GM18858 (cell line): ENCODE measurements at regions not wholly inside any gene's neighbourhood (a gene's known extent, or its start where the extent isn't known, plus 50 kb on each side); places are given as distances from the start of the nearest gene placed in this dataset.
"Not testable (repeated sequence)": the region's sequence is repeated elsewhere in the genome, so short reads cannot be mapped to it uniquely, and the experiment has no call there.

ENCODE experiments used
- ATAC-seq: cut with Tn5 transposase; IDR thresholded peaks from one replicate; pipeline ENCODE4 v1.9.1; 2021; ENCODE audit not compliant: unreplicated experiment

DNA sequence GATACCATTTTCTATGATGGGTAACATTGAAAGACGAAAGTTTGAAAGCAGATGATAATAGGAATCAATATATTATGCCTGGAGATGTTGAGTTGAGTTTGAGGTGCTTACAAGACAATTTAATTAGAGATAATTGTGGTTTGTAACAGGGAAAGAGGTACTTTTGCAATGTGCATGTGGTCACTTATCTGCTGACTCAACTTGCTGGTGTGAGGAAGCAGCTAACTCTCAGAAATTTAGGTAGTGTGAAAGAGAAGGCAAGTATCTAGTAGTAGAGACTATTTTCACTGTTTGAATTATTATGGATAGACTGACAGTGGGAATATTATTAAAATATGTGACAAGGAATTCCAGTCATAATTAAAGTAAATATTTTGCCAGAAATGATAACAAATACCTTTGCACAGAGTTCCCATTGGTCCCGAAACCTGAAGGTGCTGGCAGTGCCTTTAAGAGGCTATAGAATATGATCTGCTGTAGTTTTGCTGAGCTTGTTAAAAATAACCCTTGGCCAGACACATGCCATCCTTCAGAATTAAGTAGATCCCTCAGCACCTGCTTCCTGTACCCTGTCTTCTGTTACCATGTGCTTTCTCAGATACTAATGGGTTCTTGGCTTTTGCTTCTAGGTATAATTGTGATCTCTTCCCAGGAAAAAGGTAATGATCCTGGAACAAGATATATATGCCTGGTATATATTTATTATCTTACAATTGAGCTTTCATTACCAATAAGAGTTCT, 315.9 kb downstream of the BCHE start:
- no peak for ATAC-seq

DNA sequence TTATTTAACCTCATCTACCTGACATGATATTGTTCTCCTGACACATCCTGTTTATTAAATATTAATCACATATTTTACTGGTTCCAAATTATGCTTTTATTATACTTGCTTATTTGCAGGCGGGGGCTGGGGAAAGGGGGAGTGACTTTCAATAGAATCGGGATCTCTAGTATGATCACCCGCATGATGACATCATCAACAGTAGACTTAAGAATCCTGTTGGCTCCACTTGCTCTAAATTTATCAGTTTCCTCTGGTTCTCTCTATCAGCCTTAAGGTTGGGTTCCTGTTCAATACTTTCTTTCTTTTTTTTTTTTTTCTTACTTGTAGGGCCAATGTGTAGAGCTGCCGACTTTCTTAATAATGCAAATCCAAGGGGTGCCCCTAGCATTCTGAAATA, 317.5 kb downstream of the BCHE start:
- ATAC-seq: no peak

DNA sequence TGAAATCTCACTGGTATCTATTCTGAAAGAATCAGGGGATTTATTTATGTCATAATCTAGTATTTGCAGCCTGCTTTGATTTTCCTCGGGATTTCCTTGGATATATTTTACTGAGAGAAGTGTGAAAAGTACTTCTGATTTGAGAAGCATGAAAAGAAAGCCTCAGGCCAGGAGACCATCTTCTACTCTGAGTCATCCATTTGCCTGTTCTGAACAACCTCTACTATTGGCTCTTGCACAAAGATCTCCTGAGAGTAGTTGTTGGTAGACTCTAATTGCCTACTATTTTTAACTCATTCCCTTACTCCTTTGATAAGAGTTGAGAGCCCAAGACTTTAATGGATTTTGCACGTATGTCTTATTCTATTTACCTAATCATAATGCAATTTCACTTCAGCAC, 318.9 kb downstream of the BCHE start:
- no peak for ATAC-seq

DNA sequence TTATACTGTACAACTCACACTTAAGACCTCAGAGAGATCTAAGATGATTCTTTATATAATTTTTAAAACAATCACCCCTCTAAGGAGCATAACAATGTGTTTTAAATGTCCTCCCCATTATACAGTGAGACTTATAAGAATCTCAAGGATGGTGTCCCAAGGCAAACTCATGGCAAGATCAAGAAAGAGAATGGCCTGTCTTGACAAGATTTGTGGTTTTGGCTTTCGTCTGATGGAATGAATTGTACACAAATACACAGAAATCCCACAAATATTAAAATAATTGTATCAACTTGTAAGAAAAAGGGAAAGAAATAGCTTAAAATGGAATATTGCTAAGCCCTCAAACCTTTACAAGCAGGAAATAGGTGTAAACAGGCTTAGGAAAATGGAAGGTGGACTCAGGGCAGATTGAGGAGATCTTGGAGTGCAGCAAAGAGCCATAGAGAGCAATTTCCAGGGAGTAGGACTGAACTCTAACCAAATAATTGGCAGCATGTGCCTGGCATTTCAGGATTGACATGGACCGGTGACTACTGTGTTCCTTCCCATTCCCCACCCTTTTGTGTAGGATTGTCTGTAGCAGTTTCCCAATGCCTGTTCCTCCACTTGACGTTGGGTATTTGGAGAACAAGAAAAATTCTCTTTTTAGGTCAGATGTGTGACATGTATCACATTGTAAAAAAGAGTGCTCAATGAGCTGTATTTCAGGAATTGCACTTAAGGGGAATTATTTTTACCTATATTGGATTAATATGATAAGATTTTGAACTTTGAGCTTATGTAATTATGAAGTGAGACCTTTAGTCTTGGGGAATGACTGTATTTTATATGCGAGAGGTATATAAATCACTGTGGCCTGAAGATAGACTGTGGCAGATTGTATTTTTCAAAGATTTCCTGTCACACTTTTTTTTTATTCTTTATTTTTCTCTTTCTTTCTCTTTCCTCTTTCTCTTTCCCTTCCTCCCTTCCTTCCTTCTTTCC, 317.8 kb upstream of the SLITRK3 start:
- ATAC-seq: no peak

DNA sequence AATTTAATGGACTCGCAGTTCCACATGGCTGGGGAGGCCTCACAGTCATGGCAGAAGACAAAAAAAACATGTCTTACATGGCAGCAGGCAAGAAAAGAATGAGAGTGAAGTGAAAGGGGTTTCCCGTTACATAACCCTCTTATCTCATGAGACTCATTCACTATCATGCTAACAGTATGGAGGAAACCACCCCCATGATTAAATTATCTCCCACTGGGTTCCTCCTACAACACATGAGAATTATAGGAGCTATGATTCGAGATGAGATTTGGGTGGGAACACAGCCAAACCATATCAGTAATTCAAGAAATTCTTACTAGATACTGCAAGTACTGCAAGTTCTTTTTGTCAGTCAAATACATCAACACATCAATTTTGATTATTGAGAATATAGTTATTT, 311.4 kb upstream of the SLITRK3 start:
- ATAC-seq: no peak

DNA sequence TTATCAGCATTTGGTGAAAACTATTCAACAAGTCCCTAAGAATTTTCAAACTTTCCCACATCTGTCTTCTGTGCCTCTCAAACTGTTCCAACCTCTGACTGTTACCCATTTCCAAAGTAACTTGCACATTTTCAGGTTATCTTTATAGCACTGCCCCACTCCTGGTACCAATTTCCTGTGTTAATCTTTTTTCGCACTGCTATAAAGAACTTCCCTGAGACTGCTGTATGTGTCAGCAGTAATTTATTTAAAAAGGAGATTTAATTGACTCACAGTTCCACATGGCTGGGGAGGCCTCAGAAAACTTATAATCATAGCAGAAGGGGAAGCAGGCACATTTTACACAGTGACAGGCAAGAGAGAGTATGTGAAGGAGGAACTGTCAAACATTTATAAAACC, 310.9 kb upstream of the SLITRK3 start:
- no peak for ATAC-seq

DNA sequence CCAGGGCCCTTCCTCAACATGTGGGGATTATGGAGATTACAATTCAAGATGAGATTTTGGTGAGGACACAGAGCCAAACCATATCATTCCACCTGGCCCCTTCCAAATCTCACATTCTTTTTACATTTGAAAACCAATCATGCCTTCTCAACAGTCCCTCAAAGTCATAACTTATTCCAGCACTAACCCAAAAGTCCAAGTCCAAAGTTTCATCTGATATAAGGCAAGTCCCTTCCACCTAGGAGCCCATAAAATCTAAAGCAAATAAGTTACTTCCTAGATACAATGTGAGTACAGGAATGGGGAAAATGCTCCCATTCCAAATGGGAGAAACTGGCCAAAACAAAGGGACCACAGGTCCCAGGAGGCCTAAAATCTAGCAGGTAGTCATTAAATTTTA, 309.5 kb upstream of the SLITRK3 start:
- no peak for ATAC-seq

DNA sequence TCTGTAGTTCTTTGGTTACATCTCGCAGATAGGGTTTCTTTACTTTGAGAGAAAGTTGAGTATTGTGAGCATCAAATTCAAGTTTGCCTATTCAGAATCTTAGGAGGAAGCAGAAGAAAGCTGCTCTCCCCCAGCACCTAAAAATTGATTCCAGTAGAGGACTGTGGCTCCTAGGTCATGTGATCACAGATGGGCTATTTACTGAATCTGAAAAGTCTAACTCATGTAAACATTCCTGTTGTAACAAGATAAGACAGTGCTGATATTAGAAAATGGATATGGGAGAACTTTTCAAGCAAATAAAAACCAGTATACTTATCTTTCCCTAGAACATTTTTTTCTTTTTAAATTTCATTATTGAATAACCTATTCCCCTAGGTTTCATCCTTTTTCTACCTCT, 308.4 kb upstream of the SLITRK3 start:
- ATAC-seq: no peak

DNA sequence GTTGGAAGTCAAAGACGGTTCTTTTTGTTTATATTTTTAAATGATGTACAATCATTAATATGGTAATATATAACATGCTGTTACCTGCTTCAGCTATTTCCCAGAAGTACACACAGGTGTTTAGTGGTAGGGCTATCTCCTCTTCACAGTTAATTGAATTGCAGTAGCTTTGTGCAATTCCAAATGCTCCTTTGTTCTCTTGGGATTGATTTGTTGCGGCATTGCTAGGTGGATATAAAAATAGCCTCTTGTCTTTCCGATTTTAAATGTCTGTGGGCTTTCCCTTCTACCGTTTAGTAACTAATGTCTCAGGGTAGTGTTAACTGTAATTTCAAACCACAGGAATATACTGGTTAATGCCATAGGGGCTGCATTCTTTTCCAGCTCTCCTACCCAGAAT, 307.6 kb upstream of the SLITRK3 start:
- ATAC-seq: no peak

DNA sequence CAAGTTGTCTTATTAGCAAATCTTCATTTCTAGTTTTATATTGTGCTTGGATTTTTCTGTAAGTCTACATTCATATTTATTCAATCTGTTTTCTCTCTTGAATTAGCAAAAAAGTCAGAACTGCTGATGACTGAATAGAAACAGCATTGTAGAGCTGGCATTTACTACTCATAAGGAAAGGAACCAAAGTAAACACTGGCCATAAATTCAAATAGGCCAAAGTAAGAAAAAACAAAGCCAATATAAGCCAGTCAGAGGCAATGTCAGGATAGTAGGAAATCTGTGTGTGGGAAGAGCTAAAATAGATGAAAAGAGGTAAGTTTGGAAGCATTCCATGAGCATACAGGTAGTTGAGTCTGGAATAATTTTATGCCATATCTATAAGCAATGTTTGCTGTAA, 307.2 kb upstream of the SLITRK3 start:
- no peak for ATAC-seq

DNA sequence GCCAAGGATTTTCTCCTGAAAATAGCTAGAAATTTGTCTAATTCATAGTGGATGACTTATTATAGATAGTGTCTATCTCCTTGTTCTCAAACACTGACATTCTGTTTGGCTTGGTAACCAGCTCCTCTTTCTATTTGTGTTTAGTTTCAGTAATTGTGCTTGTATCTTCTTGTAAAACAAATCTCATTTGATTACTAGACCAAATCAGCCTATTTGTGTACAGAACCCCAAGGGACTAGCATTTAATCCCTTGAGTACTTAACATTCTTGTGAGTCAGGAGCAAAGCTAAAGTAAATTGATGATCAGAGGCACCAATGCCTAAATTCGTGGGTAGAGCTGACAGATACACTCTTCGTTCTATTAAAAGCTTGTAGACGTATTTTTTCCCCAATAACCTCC, 306.5 kb upstream of the SLITRK3 start:
- no peak for ATAC-seq

DNA sequence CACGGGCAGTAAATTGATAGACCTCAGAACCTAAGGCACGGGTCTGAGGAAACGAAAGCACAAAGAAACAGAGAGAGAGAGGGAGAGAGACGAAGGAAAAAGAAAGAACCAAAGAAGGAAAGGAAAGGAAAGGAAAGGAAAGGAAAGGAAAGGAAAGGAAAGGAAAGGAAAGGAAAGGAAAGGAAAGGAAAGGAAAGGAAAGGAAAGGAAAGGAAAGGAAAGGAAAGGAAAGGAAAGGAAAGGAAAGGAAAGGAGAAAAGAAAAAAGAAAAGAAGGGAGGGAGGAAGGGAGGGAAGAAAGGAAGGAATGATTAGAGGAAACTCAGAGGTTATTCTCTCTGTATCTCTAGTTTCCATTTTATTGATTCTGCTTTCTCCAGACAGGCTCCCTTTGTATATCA, 302.6 kb upstream of the SLITRK3 start:
- not testable (repeated sequence) for ATAC-seq

DNA sequence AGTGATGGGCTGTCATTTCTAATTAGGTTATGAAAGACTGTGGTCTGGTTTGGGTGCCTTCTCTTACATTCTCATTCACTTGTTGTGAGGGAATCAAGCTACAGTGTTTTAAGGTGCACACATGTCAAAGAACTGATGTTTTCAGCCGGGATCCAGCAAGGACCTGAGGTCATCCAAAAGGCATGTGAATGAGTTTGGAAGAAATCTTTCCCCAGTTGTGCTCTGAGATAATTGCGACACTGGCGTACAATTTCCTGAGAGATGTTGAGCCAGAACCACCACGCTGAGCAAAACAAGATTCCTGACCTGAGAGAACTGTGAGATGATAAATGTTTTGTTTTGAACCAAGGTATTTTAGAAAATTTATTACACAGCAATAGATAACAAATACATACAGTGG, 295.3 kb upstream of the SLITRK3 start:
- ATAC-seq: no peak

DNA sequence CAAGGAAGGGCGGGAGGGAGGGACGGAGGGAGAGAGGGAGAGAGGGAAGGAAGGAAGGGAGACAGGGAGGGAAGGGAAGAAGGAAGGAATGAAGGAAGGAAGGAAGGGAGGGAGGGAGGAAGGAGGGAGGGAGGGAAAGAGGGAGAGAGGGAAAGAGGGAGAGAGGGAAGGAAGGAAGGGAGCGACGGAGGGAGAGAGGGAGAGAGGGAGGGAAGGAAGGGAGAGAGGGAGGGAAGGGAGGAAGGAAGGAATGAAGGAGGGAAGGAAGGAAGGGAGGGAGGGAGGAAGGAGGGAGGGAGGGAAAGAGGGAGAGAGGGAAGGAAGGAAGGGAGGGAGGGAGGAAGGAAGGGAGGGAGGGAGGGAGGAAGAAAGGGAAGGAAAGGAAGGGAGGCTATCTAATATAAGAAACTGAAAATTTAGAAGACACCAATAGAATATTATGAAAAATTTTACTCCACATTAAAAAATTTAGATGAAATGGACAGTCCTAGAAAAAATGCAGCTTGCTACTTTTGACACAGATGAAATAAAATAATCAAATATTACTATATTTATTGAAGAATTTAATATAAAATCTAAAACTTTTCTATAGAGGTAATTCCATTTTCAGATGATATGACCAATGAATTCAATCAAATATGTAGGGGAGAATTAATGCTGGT, 280.3 kb upstream of the SLITRK3 start:
- no peak for ATAC-seq

DNA sequence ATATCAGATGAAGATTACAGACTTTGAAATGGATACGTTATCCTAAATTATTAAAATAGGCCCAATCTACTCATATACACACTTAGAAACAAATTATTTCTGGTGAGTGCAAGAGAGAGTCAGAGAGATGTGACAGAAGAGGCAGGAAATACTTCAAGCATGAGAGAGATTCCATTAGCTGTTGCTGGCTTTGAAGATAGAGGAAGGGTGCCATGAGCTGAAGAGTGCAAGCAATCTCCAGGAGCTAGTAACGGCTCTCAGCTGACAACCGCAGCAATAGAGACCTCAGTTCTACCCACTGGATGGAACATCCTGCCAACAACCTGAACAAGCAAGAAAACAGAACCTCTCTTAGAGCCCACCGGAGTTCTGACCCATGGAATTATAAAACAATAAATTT, 270.7 kb upstream of the SLITRK3 start:
- ATAC-seq: no peak

DNA sequence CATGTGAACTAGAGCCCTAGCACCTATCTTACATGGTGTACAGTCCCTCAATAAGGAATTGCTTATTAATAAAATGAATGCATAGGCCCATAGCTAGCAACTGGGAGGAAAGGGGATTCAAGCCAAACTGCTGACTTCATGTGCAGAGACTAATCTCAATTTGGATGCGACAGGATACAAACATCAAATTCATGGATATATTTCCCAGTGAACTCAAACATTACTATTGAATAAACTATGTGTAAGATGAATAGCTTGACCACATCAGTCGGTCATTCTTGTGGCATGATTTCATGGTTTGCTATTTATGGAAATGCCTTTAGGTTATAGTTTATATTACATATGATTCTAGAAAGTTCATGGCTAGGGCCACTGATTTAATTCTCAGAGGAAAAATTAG, 268.6 kb upstream of the SLITRK3 start:
- no peak for ATAC-seq

DNA sequence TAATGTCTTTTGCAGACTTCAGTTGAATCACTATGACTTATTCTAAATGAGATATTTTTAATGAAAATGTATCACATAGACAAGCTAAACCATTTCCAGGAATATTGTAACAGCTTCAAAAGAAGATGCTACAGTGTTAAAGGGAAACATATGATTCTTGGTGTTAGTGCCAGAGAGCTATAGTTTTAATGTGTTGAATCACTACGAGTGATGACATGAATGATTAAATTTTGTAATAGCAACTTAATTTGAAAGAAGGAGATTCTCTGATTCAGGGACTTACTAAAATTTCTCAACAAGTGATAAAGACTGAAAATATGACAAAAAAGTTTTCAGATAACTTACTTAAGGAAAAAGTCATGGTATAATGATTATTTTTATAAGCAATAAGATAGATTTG, 267.3 kb upstream of the SLITRK3 start:
- no peak for ATAC-seq

DNA sequence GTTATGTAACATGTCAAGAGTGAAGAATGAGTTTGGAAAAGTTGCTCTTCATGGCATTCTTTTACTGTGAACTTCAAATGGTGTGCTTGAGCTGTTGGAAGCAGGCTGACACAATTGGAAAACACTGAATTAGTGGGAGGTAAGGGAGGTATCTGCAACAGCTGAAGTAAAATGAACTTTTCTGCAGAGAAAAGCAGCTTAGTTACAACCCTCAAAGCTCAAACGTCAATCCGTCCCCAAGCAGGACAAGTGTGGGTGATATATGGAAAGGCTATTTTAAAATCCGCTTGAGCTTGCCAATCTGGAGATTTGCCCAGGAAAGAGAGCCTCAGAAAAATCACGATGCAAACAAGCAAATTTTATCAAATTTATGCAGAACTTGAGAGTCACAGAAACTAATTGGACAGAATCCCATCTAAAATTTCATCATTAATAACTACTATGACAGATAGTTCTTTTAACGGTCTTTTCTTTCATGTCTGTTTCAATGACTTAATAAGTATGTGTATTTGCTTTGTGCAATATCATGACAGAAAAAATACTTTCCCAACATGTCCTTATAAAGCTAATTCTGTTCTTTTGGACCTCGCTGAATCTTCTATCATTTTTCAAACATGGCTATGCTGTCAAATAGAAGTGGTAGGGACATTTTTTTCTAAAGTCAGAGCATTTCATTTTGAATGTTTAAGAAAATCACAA, 266.6 kb upstream of the SLITRK3 start:
- ATAC-seq: no peak

DNA sequence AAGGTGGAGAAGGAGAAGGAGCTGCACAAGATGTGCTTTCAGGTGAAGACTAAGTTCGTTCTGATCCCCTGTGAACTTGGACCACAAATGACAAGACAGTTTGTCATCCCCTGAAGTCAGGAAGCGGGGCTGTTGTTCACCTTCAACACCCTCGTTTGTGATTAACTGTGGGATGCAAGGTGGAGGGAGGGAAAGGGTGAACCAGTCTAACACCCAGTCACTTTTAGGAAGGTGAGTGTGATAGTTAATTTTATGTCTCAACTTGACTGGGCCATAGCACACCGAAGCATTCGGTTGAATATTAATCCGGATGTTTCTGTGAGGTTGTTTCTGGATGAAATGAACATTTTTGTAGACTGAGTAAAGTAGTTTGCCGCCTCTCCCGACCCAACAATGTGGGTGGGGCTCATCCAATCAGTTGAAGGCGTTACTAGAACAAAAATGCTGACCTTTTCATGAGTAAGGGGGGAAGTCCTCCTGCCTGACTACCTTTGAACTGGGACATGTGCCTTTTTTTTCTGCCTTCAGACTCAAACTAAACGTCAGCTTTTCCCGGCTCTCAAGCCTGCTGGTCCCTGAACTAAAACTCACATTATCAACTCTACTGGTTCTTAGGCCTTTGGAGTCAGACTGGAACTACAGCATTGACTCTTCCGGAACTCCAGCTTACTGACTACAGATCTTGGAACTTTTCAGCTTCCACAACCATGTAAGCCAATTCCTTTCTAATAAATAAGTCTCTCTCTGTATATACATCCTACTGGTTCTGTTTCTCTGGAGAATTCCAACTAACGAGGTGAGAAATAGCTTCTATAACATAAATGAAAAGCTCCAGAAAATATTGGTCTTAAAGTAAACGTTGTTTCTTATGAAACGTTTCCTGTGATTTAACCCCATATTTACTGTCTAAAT, 264.0 kb upstream of the SLITRK3 start:
- ATAC-seq: no peak

DNA sequence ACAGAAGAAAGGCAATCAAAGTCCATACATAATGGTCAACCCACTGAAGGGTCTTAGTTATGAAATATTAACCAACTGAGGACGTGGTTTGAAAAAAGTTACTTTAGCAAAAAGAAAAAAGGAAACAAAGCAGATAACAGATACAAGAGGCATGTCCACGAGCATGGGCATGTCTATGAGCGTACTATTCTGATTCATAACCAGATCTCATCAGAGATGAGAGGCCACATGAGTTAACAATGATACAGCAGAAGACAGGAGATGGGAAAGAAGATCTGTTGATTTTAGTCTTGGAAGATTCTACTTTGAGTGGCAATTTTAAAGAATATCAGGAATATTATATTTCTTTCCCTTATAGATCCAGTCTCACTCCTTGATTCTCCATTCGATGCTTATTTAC, 262.9 kb upstream of the SLITRK3 start:
- ATAC-seq: no peak
